Prostate gland (tissue), 2 donors: ENCODE measurements at regions not wholly inside any gene's neighbourhood (a gene's known extent, or its start where the extent isn't known, plus 50 kb on each side); places are given as distances from the start of the nearest gene placed in this dataset.

Experiments used
- DNase-seq: peaks from one replicate; pipeline ENCODE4 v3.0.0-alpha.2; 2019; ENCODE audit warnings: low spot score
- H3K27ac ChIP-seq, 2 donors: fragments of 200-600 bp; sonication (generic); 2 replicates each; pipeline ENCODE4 v1.5.1; 2017 to 2019
- H3K27me3 ChIP-seq: fragments of 200-600 bp; sonication (generic); replicated peaks from 2 replicates; pipeline ENCODE4 v1.5.1; 2019; ENCODE audit not compliant: insufficient read depth
- H3K36me3 ChIP-seq, 2 donors: fragments of 200-600 bp; sonication (generic); 1 replicate in 1 of 2; 2 replicates in 1 of 2; pipeline versions ENCODE4 v1.5.1 to v1.8.1; 2017 to 2019
- H3K4me1 ChIP-seq: fragments of 200-600 bp; sonication (generic); replicated peaks from 2 replicates; pipeline ENCODE4 v1.5.1; 2019
- H3K4me3 ChIP-seq, 2 donors: fragments of 200-600 bp; sonication (generic); 2 replicates each; pipeline ENCODE4 v1.5.1; 2017 to 2019
- H3K9me3 ChIP-seq: fragments of 200-600 bp; sonication (generic); 2 replicates; pipeline ENCODE4 v1.5.1; 2017
- CTCF ChIP-seq, 4 experiments: fragments of 200-600 bp in 2 of 4; fragments of 450-650 bp in 2 of 4; sonication (generic) in 2 of 4; IDR thresholded peaks; 1 replicate in 3 of 4; 2 replicates in 1 of 4; pipeline ENCODE4 v1.5.1; 2016 to 2019; ENCODE audit warnings: antibody characterized with exemption in 4 of 4, mild to moderate bottlenecking in 2 of 4, moderate library complexity in 2 of 4
- POLR2A ChIP-seq: fragments of 450-650 bp; IDR thresholded peaks from one replicate; pipeline ENCODE4 v1.6.1; 2016; ENCODE audit warnings: antibody characterized with exemption, mild to moderate bottlenecking
- POLR2AphosphoS5 ChIP-seq: sonication (generic); formaldehyde crosslinking; IDR thresholded peaks from one replicate; pipeline ENCODE4 v1.6.1; 2017; ENCODE audit warnings: antibody characterized with exemption
- WGBS: methylation state at CpG from one replicate; pipeline ENCODE4 v1.1.5; 2018; 5-methylcytosine and 5-hydroxymethylcytosine counted together
- intact Hi-C: fragments of 100-400 bp; cut with DNase I; formaldehyde crosslinking; loops from one replicate; pipeline ENCODE4 v1.14.2; 2022

- WGBS: 85% methylated on average over 11 of the region's 11 CpGs
- Histone ChIP-seq H3K9me3 (no peaks in the 10 kb centered on the region), H3K4me1 (no peaks in the 10 kb centered on the region), H3K4me3 (no peak overlapping the region), H3K27me3 (no peaks in the 10 kb centered on the region), H3K36me3 (no peaks in the 10 kb centered on the region), H3K27ac (no peak overlapping the region)
- no peak for TF ChIP-seq POLR2A
- no peak for TF ChIP-seq CTCF (IDR thresholded peaks at IDR 0.05)
- TF ChIP-seq POLR2AphosphoS5: no peak
- intact Hi-C loops: no loop called here
- DNase-seq: no peak
Measured at GRCh38 chr2:67755156-67755882, 307.5 kb downstream of the C1D start.

- Histone ChIP-seq H3K4me1 (no peaks in the 10 kb centered on the region), H3K4me3 (no peak overlapping the region), H3K27ac (no peak overlapping the region), H3K27me3 (no peaks in the 10 kb centered on the region), H3K9me3 (no peaks in the 10 kb centered on the region), H3K36me3 (no peaks in the 10 kb centered on the region)
- intact Hi-C loops: no loop called here
- 41% methylated on average over 3 of the region's 3 CpGs for WGBS
- DNase-seq: no peak
- TF ChIP-seq POLR2AphosphoS5 (no peak), CTCF (IDR thresholded peaks at IDR 0.05) (no peak), POLR2A (no peak)
Measured at GRCh38 chr2:67760995-67761394, 301.8 kb downstream of the C1D start.

- Histone ChIP-seq H3K9me3 (no peaks in the 10 kb centered on the region), H3K27me3 (no peaks in the 10 kb centered on the region), H3K36me3 (no peaks in the 10 kb centered on the region), H3K4me1 (no peaks in the 10 kb centered on the region), H3K4me3 (no peak overlapping the region), H3K27ac (no peak overlapping the region)
- DNase-seq: no peak
- 97% methylated on average over 3 of the region's 3 CpGs for WGBS
- intact Hi-C loops: loop anchor here (5.0 to 10.0 kb wide), 2 partner anchors 57 to 104 kb away; no protein-coding TSS in a partner anchor
- TF ChIP-seq CTCF (IDR thresholded peaks at IDR 0.05) (no peak), POLR2AphosphoS5 (no peak), POLR2A (no peak)
Measured at GRCh38 chr2:67771380-67771779, 291.4 kb downstream of the C1D start.

- Histone ChIP-seq H3K4me1 (no peaks in the 10 kb centered on the region), H3K27ac (no peak overlapping the region), H3K27me3 (no peaks in the 10 kb centered on the region), H3K36me3 (no peaks in the 10 kb centered on the region), H3K4me3 (no peak overlapping the region), H3K9me3 (no peaks in the 10 kb centered on the region)
- no peak for DNase-seq
- intact Hi-C loops: loop anchor here (5.0 to 10.0 kb wide), 2 partner anchors 58 to 105 kb away; no protein-coding TSS in a partner anchor
- TF ChIP-seq POLR2A (no peak), POLR2AphosphoS5 (no peak), CTCF (IDR thresholded peaks at IDR 0.05) (no peak)
- 42% methylated on average over 9 of the region's 9 CpGs for WGBS
Measured at GRCh38 chr2:67772216-67773170, 290.3 kb downstream of the C1D start.
